K562 (cell line): ENCODE measurements at regions not wholly inside any gene's neighbourhood (a gene's known extent, or its start where the extent isn't known, plus 50 kb on each side); places are given as distances from the start of the nearest gene placed in this dataset.

Experiments used
- ATAC-seq: fragments of 200-7000 bp; cut with Tn5 transposase; 3 replicates; pipeline ENCODE4 v1.9.1; 2020; ENCODE audit warnings: moderate library complexity
- BruUV-seq: library from RNA; stranded (reverse); fragments of 400-500 nt; replicated peaks from 2 replicates; lab custom pipeline; 2021; lab: Mats Ljungman, UMichigan
- CTCF ChIA-PET: fragments of 300-600 bp; formaldehyde crosslinking; extraction: SDS; loops from one replicate; lab custom pipeline; 2021; ENCODE audit warnings: low intra/inter-chr PET ratio; lab: Yijun Ruan, JAX
- POLR2A ChIA-PET: fragments of 300-600, 350-650 bp; sonication (Branson Sonifier 250); formaldehyde crosslinking; extraction: SDS; loops from one replicate; lab custom pipeline; 2021; ENCODE audit warnings: antibody characterized with exemption, inconsistent platforms; lab: Yijun Ruan, JAX
- DNase-seq, 4 experiments: peaks; one replicate each; pipeline versions ENCODE4 v3.0.0 to v3.0.0-alpha.2; 2011 to 2018; ENCODE audit warnings: low spot score in 3 of 4, mixed read lengths in 3 of 4; ENCODE audit errors: extremely low read depth in 1 of 4
- FAIRE-seq: peaks from 2 replicates; lab custom pipeline; 2011; peaks lifted over from hg19 to GRCh38; lab: Jason Lieb, UNC
- H2AFZ ChIP-seq: 2 replicates; pipeline ENCODE4 v1.6.0; 2011; ENCODE audit warnings: low read depth, low read length, control low read depth, inconsistent platforms
- H3K27ac ChIP-seq: fragments of 200-600 bp; 3 replicates; pipeline ENCODE4 v1.8.0; 2011; ENCODE audit warnings: low read depth, mild to moderate bottlenecking, control low read depth, inconsistent platforms, low read length, moderate library complexity, mixed read lengths; ENCODE audit errors: extremely low read depth
- H3K27me3 ChIP-seq, 2 experiments: fragments of 300-600 bp in 1 of 2; 2 replicates in 1 of 2; 3 replicates in 1 of 2; pipeline versions ENCODE4 v1.6.0 to v1.8.0; 2011; ENCODE audit warnings: inconsistent platforms in 2 of 2, low read length in 2 of 2, mild to moderate bottlenecking in 1 of 2, mixed read lengths in 1 of 2, moderate library complexity in 1 of 2; ENCODE audit not compliant: control insufficient read depth in 2 of 2, insufficient read depth in 2 of 2
- H3K36me3 ChIP-seq: fragments of 300-600 bp; 3 replicates; pipeline ENCODE4 v1.8.0; 2011; ENCODE audit warnings: mild to moderate bottlenecking, low read length, inconsistent platforms; ENCODE audit not compliant: control insufficient read depth, insufficient read depth
- H3K4me1 ChIP-seq, 2 experiments: fragments of 200-600 bp in 1 of 2; replicated peaks in 1 of 2; 2 replicates in 1 of 2; 3 replicates in 1 of 2; pipeline versions ENCODE4 v1.5.1 to v1.8.0; 2011; ENCODE audit warnings: inconsistent platforms in 2 of 2, low read length in 2 of 2, mild to moderate bottlenecking in 1 of 2, mixed read lengths in 1 of 2, moderate library complexity in 1 of 2; ENCODE audit not compliant: control insufficient read depth in 2 of 2, insufficient read depth in 2 of 2
- H3K4me2 ChIP-seq: 2 replicates; pipeline ENCODE4 v1.6.1; 2011; ENCODE audit warnings: low read length, control low read depth, inconsistent platforms, mixed read lengths; ENCODE audit not compliant: insufficient read depth
- H3K4me3 ChIP-seq: fragments of 200-600 bp; sonication (generic), shearing (Covaris generic); 2 replicates; pipeline ENCODE4 v1.5.1; 2016; ENCODE audit warnings: control low read depth, inconsistent platforms
- H3K79me2 ChIP-seq: fragments of 200-600 bp; 3 replicates; pipeline ENCODE4 v1.8.0; 2011; ENCODE audit warnings: low read length, inconsistent platforms; ENCODE audit not compliant: control insufficient read depth, insufficient read depth
- H3K9ac ChIP-seq, 2 experiments: 2 replicates each; pipeline versions ENCODE4 v1.6.0 to v1.6.1; 2011; ENCODE audit warnings: low read depth in 2 of 2, low read length in 2 of 2, control low read depth in 1 of 2, inconsistent platforms in 1 of 2, mild to moderate bottlenecking in 1 of 2, mixed read lengths in 1 of 2; ENCODE audit not compliant: insufficient read depth in 1 of 2
- H3K9me1 ChIP-seq: one replicate; pipeline ENCODE4 v1.6.0; 2011; ENCODE audit warnings: inconsistent platforms, mild to moderate bottlenecking, low read length, moderate library complexity; ENCODE audit not compliant: control insufficient read depth, insufficient read depth
- H3K9me3 ChIP-seq: replicated peaks from 2 replicates; pipeline ENCODE4 v1.5.1; 2011; ENCODE audit warnings: low read depth, low read length, inconsistent platforms; ENCODE audit not compliant: control insufficient read depth, insufficient read depth
- H4K20me1 ChIP-seq: replicated peaks from 2 replicates; pipeline ENCODE4 v1.6.1; 2011; ENCODE audit warnings: low read length, inconsistent platforms, mixed read lengths; ENCODE audit not compliant: control insufficient read depth, insufficient read depth
- CCAR2 ChIP-seq: fragments of 200-400 bp; formaldehyde crosslinking; IDR thresholded peaks from 2 replicates; pipeline ENCODE4 v1.6.1; 2017; ENCODE audit warnings: mild to moderate bottlenecking, low read depth, low read length
- NELFE ChIP-seq: IDR thresholded peaks from 2 replicates; pipeline ENCODE4 v1.6.1; 2011; ENCODE audit warnings: mild to moderate bottlenecking; ENCODE audit not compliant: insufficient read depth, insufficient read length
- SNIP1 ChIP-seq: fragments of 450-650 bp; IDR thresholded peaks from 2 replicates; pipeline ENCODE4 v1.7.1; 2017; ENCODE audit warnings: low read depth, mild to moderate bottlenecking
- ZBTB17 ChIP-seq: fragments of 450-650 bp; formaldehyde crosslinking; IDR thresholded peaks from 2 replicates; pipeline ENCODE4 v1.4.0; 2020; ENCODE audit warnings: mild to moderate bottlenecking
- ZC3H4 ChIP-seq: sonication (generic); formaldehyde crosslinking; IDR thresholded peaks from 2 replicates; pipeline ENCODE4 v1.9.0; 2021; ENCODE audit warnings: missing genetic modification reagents, borderline replicate concordance
- ZNF407 ChIP-seq: fragments of 450-650 bp; IDR thresholded peaks from 2 replicates; pipeline ENCODE4 v1.6.1; 2016; ENCODE audit warnings: low read depth
- ZNF551 ChIP-seq: fragments of 250-450 bp; sonication (Bioruptor Pico); IDR thresholded peaks from 2 replicates; pipeline ENCODE4 v1.5.0; 2021; ENCODE audit warnings: mild to moderate bottlenecking, moderate library complexity
- ZNF561 ChIP-seq: fragments of 450-650 bp; formaldehyde crosslinking; conservative IDR thresholded peaks from 2 replicates; pipeline ENCODE4 v1.4.0; 2020; ENCODE audit warnings: mild to moderate bottlenecking, moderate library complexity
- ZNF57 ChIP-seq: fragments of 450-650 bp; formaldehyde crosslinking; IDR thresholded peaks from 2 replicates; pipeline ENCODE4 v1.4.0; 2020; ENCODE audit warnings: mild to moderate bottlenecking, moderate library complexity
- ZSCAN32 ChIP-seq: fragments of 450-650 bp; formaldehyde crosslinking; IDR thresholded peaks from 2 replicates; pipeline ENCODE4 v1.4.0; 2020; ENCODE audit warnings: mild to moderate bottlenecking, moderate library complexity
- WGBS: fragments of 100-300 bp; shearing (Covaris generic); methylation state at CpG from one replicate; pipeline ENCODE4 v1.1.6; 2016; ENCODE audit warnings: low coverage, mixed read lengths; ENCODE audit not compliant: insufficient coverage; ENCODE audit errors: missing lambda C conversion rate; 5-methylcytosine and 5-hydroxymethylcytosine counted together
- in situ Hi-C: fragments of 300-500 bp; cut with MboI; formaldehyde crosslinking; loops from 4 replicates; pipeline ENCODE4 v1.15.0; 2018; ENCODE audit warnings: inconsistent platforms, mixed read lengths
- intact Hi-C: fragments of 100-400 bp; cut with micrococcal nuclease; formaldehyde crosslinking; loops from 2 replicates; pipeline ENCODE4 v1.14.2; 2022

GRCh38 chr14:87772854-87773253, 220.1 kb downstream of the GALC start:
- 0% methylated on average over 6 of the region's 7 CpGs for WGBS
- no peak overlapping the region for H3K4me3 ChIP-seq
- TF ChIP-seq CCAR2, result no peak
- TF ChIP-seq NELFE, result no peak
- TF ChIP-seq ZC3H4 (CRISPR knock-in tag), result no peak
- FAIRE-seq (no peak), DNase-seq (no peak), ATAC-seq (no peak)
- CTCF ChIA-PET, result no interaction called here
- BruUV-seq, result no TSS peak
- no peaks in the 10 kb centered on the region for H3K9me3 ChIP-seq
- intact Hi-C loops, result no loop called here
- H3K4me1 ChIP-seq, result no peaks in the 10 kb centered on the region
- no peaks in the 10 kb centered on the region for H3K79me2 ChIP-seq
- no peak overlapping the region for H3K27ac ChIP-seq
- no peak overlapping the region for H3K9ac ChIP-seq
- POLR2A ChIA-PET, result no interaction called here
- no peaks in the 10 kb centered on the region for H3K36me3 ChIP-seq
- H4K20me1 ChIP-seq, result no peaks in the 10 kb centered on the region
- H3K9me1 ChIP-seq, result no peaks in the 10 kb centered on the region
- in situ Hi-C loops, result no loop called here
- no peak overlapping the region for H3K4me2 ChIP-seq
- no peaks in the 10 kb centered on the region for H3K27me3 ChIP-seq
- no peak overlapping the region for H2AFZ ChIP-seq

GRCh38 chr14:87767567-87767901, 225.4 kb downstream of the GALC start:
- no peaks in the 10 kb centered on the region for H3K27me3 ChIP-seq
- intact Hi-C loops (no loop called here), in situ Hi-C loops (no loop called here)
- POLR2A ChIA-PET, result no interaction called here
- H3K4me1 ChIP-seq, result no peaks in the 10 kb centered on the region
- H3K9ac ChIP-seq, result no peak overlapping the region
- no TSS peak for BruUV-seq
- ATAC-seq (no peak), FAIRE-seq (no peak), DNase-seq (no peak)
- WGBS, result 0% methylated on average over 2 of the region's 2 CpGs
- H2AFZ ChIP-seq, result no peak overlapping the region
- H3K4me3 ChIP-seq, result no peak overlapping the region
- H3K9me3 ChIP-seq, result no peaks in the 10 kb centered on the region
- no peaks in the 10 kb centered on the region for H3K79me2 ChIP-seq
- no peak overlapping the region for H3K4me2 ChIP-seq
- H3K27ac ChIP-seq, result no peak overlapping the region
- CTCF ChIA-PET, result no interaction called here
- H3K36me3 ChIP-seq, result no peaks in the 10 kb centered on the region
- H4K20me1 ChIP-seq, result no peaks in the 10 kb centered on the region
- no peaks in the 10 kb centered on the region for H3K9me1 ChIP-seq
- TF ChIP-seq ZNF561 (CRISPR knock-in tag) (no peak), ZNF407 (no peak), SNIP1 (no peak), ZBTB17 (CRISPR knock-in tag) (no peak), ZNF551 (CRISPR knock-in tag) (no peak), ZSCAN32 (CRISPR knock-in tag) (no peak), ZNF57 (CRISPR knock-in tag) (no peak)
